Inflammatory macrophage treated with lipopolysaccharide for 4 hours (primary cell): ENCODE measurements at regions not wholly inside any gene's neighbourhood (a gene's known extent, or its start where the extent isn't known, plus 50 kb on each side); places are given as distances from the start of the nearest gene placed in this dataset.
A peak's percentile ranks its signal among the peaks of the same experiment; 100 is the strongest.

Experiments
- DNase-seq: peaks from one replicate; pipeline ENCODE4 v3.0.0-alpha.2; 2020

GRCh38 chr4:30350288-30350687 lies 369.9 kb upstream of the PCDH7 start:
- no peak for DNase-seq

GRCh38 chr4:30354605-30355004 lies 365.6 kb upstream of the PCDH7 start:
- DNase-seq, result no peak

GRCh38 chr4:30362436-30362835 lies 357.7 kb upstream of the PCDH7 start:
- DNase-seq, result no peak

- no peak for DNase-seq
These were observed 350.1 kb upstream of the PCDH7 start for GRCh38 chr4:30370105-30370504.

- peak; percentile 43 for DNase-seq
These were observed 339.7 kb upstream of the PCDH7 start for GRCh38 chr4:30380404-30380998.

GRCh38 chr4:30385650-30386049 lies 334.5 kb upstream of the PCDH7 start:
- no peak for DNase-seq

GRCh38 chr4:30386266-30386895 lies 333.8 kb upstream of the PCDH7 start:
- DNase-seq, result no peak

- DNase-seq, result no peak
These were observed 324.3 kb upstream of the PCDH7 start for GRCh38 chr4:30395902-30396301.

GRCh38 chr4:30396772-30397475 lies 323.2 kb upstream of the PCDH7 start:
- peak; percentile 21 for DNase-seq

- no peak for DNase-seq
These were observed 320.7 kb upstream of the PCDH7 start for GRCh38 chr4:30399476-30399875.

GRCh38 chr4:30402276-30402675 lies 317.9 kb upstream of the PCDH7 start:
- DNase-seq, result no peak

GRCh38 chr4:30413915-30414314 lies 306.3 kb upstream of the PCDH7 start:
- no peak for DNase-seq

GRCh38 chr4:30416547-30416946 lies 303.6 kb upstream of the PCDH7 start:
- no peak for DNase-seq

GRCh38 chr4:30427932-30428331 lies 292.2 kb upstream of the PCDH7 start:
- no peak for DNase-seq

- no peak for DNase-seq
These were observed 290.1 kb upstream of the PCDH7 start for GRCh38 chr4:30429813-30430761.

- DNase-seq, result no peak
These were observed 285.5 kb upstream of the PCDH7 start for GRCh38 chr4:30434656-30435055.

- no peak for DNase-seq
These were observed 283.8 kb upstream of the PCDH7 start for GRCh38 chr4:30436394-30436793.

- no peak for DNase-seq
These were observed 282.9 kb upstream of the PCDH7 start for GRCh38 chr4:30437316-30437715.

GRCh38 chr4:30443289-30443688 lies 276.9 kb upstream of the PCDH7 start:
- no peak for DNase-seq

GRCh38 chr4:30450474-30450873 lies 269.7 kb upstream of the PCDH7 start:
- no peak for DNase-seq

GRCh38 chr4:30454504-30454903 lies 265.7 kb upstream of the PCDH7 start:
- no peak for DNase-seq

GRCh38 chr4:30456716-30457115 lies 263.5 kb upstream of the PCDH7 start:
- no peak for DNase-seq

- no peak for DNase-seq
These were observed 259.4 kb upstream of the PCDH7 start for GRCh38 chr4:30460818-30461217.
